Stomach (tissue), 8 donors: ENCODE measurements at regions not wholly inside any gene's neighbourhood (a gene's known extent, or its start where the extent isn't known, plus 50 kb on each side); places are given as distances from the start of the nearest gene placed in this dataset.

Experiments used
- DNase-seq, 2 donors: peaks; one replicate each; pipeline versions ENCODE4 v3.0.0 to v3.0.0-alpha.2; 2013 to 2019
- H3K27ac ChIP-seq, 5 donors: fragments of 200-600 bp in 4 of 5; sonication (generic) in 4 of 5; one replicate each; pipeline ENCODE4 v1.5.1; 2013 to 2019; ENCODE audit warnings: mild to moderate bottlenecking in 1 of 5, moderate library complexity in 1 of 5
- H3K27me3 ChIP-seq, 3 donors: fragments of 200-600 bp; sonication (generic); one replicate each; pipeline ENCODE4 v1.5.1; 2017 to 2019; ENCODE audit warnings: mixed run types in 1 of 3
- H3K36me3 ChIP-seq, 4 donors: fragments of 200-600 bp; sonication (generic); 1 replicate in 3 of 4; 2 replicates in 1 of 4; pipeline ENCODE4 v1.5.1; 2016 to 2019
- H3K4me1 ChIP-seq, 4 donors: fragments of 200-600 bp; sonication (generic); one replicate each; pipeline ENCODE4 v1.5.1; 2016 to 2019
- H3K4me3 ChIP-seq, 4 donors: fragments of 200-600 bp; sonication (generic) in 3 of 4; one replicate each; pipeline ENCODE4 v1.5.1; 2016 to 2019; ENCODE audit warnings: mild to moderate bottlenecking in 1 of 4
- H3K9me3 ChIP-seq, 4 donors: fragments of 200-600 bp; sonication (generic); one replicate each; pipeline ENCODE4 v1.5.1; 2016 to 2019
- CTCF ChIP-seq, 7 experiments: fragments of 450-650 bp in 4 of 7; fragments of 200-600 bp in 3 of 7; sonication (generic) in 3 of 7; IDR thresholded peaks; one replicate each; pipeline ENCODE4 v1.5.1; 2016 to 2019; ENCODE audit warnings: antibody characterized with exemption in 7 of 7, control low read depth in 2 of 7, mild to moderate bottlenecking in 1 of 7
- EP300 ChIP-seq: sonication (generic); formaldehyde crosslinking; IDR thresholded peaks from one replicate; pipeline ENCODE4 v1.6.1; 2017; ENCODE audit warnings: antibody characterized with exemption
- POLR2A ChIP-seq, 4 donors: fragments of 450-650 bp; IDR thresholded peaks; one replicate each; pipeline ENCODE4 v1.6.1; 2016; ENCODE audit warnings: antibody characterized with exemption in 4 of 4, control low read depth in 2 of 4, mild to moderate bottlenecking in 1 of 4, moderate library complexity in 1 of 4
- POLR2AphosphoS5 ChIP-seq, 3 donors: sonication (generic); formaldehyde crosslinking; IDR thresholded peaks; one replicate each; pipeline ENCODE4 v1.6.1; 2016; ENCODE audit warnings: antibody characterized with exemption in 3 of 3
- WGBS, 5 donors: extraction: QIAGEN DNeasy Blood & Tissue Kit in 3 of 5; methylation state at CpG; one replicate each; pipeline versions ENCODE4 v1.1.5 to v1.1.7; 2013 to 2018; 5-methylcytosine and 5-hydroxymethylcytosine counted together
- intact Hi-C: fragments of 100-400 bp; cut with DNase I; formaldehyde crosslinking; loops from one replicate; pipeline ENCODE4 v1.15.1; 2023; ENCODE audit warnings: low total_unique reads
- donor health status: healthy with polysubstance abuse.
- donor health status: Bipolar disorder and iron deficiency.
- donor health status: healthy.

- DNase-seq: no peak
- intact Hi-C loops: no loop called here
- H3K4me1 ChIP-seq: no peaks in the 10 kb centered on the region
- TF ChIP-seq CTCF (IDR thresholded peaks at IDR 0.05) (no peak), POLR2A (IDR thresholded peaks at IDR 0.05) (no peak), EP300 (no peak), POLR2AphosphoS5 (IDR thresholded peaks at IDR 0.05) (no peak)
- H3K9me3 ChIP-seq: no peaks in the 10 kb centered on the region
- H3K4me3 ChIP-seq: no peak overlapping the region
- no peaks in the 10 kb centered on the region for H3K36me3 ChIP-seq
- H3K27ac ChIP-seq: no peak overlapping the region
- no peaks in the 10 kb centered on the region for H3K27me3 ChIP-seq
- 76 to 93% (median 82%) methylated on average over 3 to 4 of the region's 4 CpGs for WGBS, 5 donors
Measured at GRCh38 chr3:145522893-145523651, 637.9 kb downstream of the PLOD2 start.

- H3K27ac ChIP-seq: no peak overlapping the region
- H3K27me3 ChIP-seq: no peaks in the 10 kb centered on the region
- H3K9me3 ChIP-seq: no peaks in the 10 kb centered on the region
- no peak overlapping the region for H3K4me3 ChIP-seq
- intact Hi-C loops: no loop called here
- WGBS, 5 donors: 72 to 84% (median 81%) methylated on average over 1 of the region's 1 CpG
- TF ChIP-seq POLR2AphosphoS5 (IDR thresholded peaks at IDR 0.05) (no peak), POLR2A (IDR thresholded peaks at IDR 0.05) (no peak), EP300 (no peak), CTCF (IDR thresholded peaks at IDR 0.05) (no peak)
- no peaks in the 10 kb centered on the region for H3K36me3 ChIP-seq
- no peak for DNase-seq
- H3K4me1 ChIP-seq: no peaks in the 10 kb centered on the region
Measured at GRCh38 chr3:145531548-145531947, 629.4 kb downstream of the PLOD2 start.

- no peaks in the 10 kb centered on the region for H3K4me1 ChIP-seq
- H3K27ac ChIP-seq: no peak overlapping the region
- no peak for DNase-seq
- no peaks in the 10 kb centered on the region for H3K9me3 ChIP-seq
- H3K36me3 ChIP-seq: no peaks in the 10 kb centered on the region
- no peak overlapping the region for H3K4me3 ChIP-seq
- no peaks in the 10 kb centered on the region for H3K27me3 ChIP-seq
- TF ChIP-seq POLR2A (IDR thresholded peaks at IDR 0.05) (no peak), CTCF (IDR thresholded peaks at IDR 0.05) (no peak), EP300 (no peak), POLR2AphosphoS5 (IDR thresholded peaks at IDR 0.05) (no peak)
- 62 to 90% (median 86%) methylated on average over 1 of the region's 1 CpG for WGBS, 5 donors
- intact Hi-C loops: no loop called here
Measured at GRCh38 chr3:145533696-145534095, 627.3 kb downstream of the PLOD2 start.

- H3K4me3 ChIP-seq: no peak overlapping the region
- TF ChIP-seq POLR2AphosphoS5 (IDR thresholded peaks at IDR 0.05) (no peak), POLR2A (IDR thresholded peaks at IDR 0.05) (no peak), EP300 (no peak)
- no peak for DNase-seq
- intact Hi-C loops: no loop called here
- no peaks in the 10 kb centered on the region for H3K36me3 ChIP-seq
- no peak overlapping the region for H3K27ac ChIP-seq
- H3K9me3 ChIP-seq: no peaks in the 10 kb centered on the region
- H3K27me3 ChIP-seq: no peaks in the 10 kb centered on the region
- H3K4me1 ChIP-seq: no peaks in the 10 kb centered on the region
Measured at GRCh38 chr3:145536461-145536860, 624.5 kb downstream of the PLOD2 start.

- intact Hi-C loops: no loop called here
- H3K36me3 ChIP-seq: no peaks in the 10 kb centered on the region
- 0 to 44% (median 0%) methylated on average over 1 of the region's 1 CpG for whole genome bisulfite sequencing, 5 donors
- no peaks in the 10 kb centered on the region for H3K4me1 ChIP-seq
- no peak for DNase-seq
- H3K4me3 ChIP-seq: no peak overlapping the region
- no peaks in the 10 kb centered on the region for H3K27me3 ChIP-seq
- H3K9me3 ChIP-seq: peaks cover 0 to 6% (median 0%) of the 10 kb centered on the region in 4 donors
- TF ChIP-seq POLR2A (IDR thresholded peaks at IDR 0.05) (no peak), EP300 (no peak), POLR2AphosphoS5 (IDR thresholded peaks at IDR 0.05) (no peak), CTCF (IDR thresholded peaks at IDR 0.05) (no peak)
- no peak overlapping the region for H3K27ac ChIP-seq
Measured at GRCh38 chr3:145550522-145550921, 610.5 kb downstream of the PLOD2 start.
